ENCODE measurements at regions not wholly inside any gene's neighbourhood (a gene's known extent, or its start where the extent isn't known, plus 50 kb on each side); places are given as distances from the start of the nearest gene placed in this dataset.
"Not testable (repeated sequence)": the region's sequence is repeated elsewhere in the genome, so short reads cannot be mapped to it uniquely, and the experiment has no call there.

DNA sequence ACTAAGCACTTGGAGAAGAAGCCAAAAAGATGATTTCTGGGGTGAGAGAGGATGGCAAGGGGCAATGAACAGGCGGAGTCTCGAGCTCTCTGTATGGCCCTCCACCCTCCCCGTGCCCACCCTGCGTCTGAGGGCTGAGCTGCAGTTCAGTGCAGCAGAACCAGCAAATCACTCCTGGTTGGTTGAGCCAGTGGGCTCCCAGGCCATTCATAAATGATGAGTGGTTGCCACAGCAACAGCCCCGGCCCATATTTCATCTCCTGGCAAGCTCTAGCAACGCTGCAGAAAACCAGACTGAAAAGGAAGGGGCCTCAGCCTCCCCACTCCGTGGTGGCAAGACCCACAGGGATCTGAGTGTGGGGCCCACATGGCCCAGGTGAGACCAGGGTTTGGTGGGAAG, 93.8 kb upstream of the PPP1R26 start:
- DNase-seq, result no peak

DNA sequence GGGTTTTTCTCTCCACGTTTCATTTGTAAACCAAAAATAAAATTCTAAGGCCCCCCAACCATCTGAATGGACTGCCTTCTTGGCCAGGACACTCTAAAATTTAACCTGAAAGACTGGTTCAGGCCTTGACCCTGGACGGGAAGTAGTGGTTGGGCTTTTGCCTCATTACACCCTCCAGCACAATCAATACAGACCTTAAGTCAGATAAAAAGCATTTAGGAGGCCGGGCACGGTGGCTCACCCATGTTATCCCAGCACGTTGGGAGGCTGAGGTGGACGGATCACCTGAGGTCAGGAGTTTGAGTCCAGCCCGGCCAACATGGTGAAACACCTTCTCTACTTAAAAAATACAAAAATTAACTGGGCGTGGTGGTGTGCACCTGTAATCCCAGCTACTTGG, 91.6 kb upstream of the PPP1R26 start:
- no peak for DNase-seq

DNA sequence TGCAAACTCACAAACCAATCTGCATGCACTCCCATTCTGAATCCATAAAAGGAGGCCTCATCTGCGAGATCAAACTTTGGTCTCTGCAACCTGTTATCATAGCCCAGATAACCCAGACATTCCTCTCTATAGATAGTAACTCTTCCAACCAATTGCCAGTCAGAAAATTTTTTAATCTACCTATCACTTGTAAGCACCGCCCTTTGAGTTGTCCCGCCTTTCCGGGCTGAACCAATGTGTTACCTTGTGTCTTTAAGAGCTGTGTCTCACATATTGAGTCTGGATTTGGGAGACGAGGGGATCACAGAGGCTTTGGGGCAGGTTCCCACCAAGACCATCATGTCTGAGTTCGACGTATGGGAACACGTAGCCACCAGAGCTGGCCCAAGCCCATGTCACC, 91.1 kb upstream of the PPP1R26 start:
- DNase-seq, result no peak

DNA sequence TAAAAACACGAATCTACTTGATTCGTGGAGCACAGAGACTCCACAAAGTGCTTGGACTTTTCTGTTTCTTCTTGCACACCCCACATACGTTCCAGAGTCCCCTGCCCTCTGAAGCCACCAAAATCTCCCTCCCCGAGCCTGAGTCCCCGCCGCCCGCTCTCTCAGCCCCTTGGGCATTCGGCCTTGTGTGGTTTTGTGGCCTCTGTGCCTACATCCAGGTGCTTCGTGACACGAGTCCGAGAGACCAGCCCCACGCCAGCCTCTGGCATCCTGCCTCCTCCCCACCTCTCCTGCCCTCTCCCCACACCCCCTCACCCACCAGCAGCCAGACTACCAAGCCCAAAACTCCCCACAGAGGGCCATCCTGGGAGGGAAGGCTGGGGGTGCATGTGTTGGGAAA, 87.8 kb upstream of the PPP1R26 start:
- DNase-seq, result no peak

DNA sequence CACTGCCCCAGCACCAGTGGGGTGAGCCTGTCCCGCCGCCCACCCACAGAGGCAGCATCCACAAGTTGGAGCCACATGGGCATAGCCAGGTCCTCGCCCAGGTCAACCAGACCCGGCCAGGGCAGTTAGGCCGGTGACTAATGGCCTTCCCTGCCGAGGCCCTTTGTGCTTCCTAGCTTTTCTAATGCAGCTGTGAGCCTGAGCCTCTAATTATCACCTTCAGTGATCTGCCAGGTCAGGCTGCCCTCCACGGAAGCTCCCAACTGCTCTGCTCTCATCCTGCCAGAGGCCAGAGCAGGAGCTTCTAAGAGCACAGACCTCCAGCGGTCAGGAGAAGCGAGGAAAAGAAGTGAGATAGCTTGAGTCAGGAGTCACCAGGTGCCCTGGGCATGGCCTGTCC, 87.1 kb upstream of the PPP1R26 start:
- DNase-seq, result no peak

DNA sequence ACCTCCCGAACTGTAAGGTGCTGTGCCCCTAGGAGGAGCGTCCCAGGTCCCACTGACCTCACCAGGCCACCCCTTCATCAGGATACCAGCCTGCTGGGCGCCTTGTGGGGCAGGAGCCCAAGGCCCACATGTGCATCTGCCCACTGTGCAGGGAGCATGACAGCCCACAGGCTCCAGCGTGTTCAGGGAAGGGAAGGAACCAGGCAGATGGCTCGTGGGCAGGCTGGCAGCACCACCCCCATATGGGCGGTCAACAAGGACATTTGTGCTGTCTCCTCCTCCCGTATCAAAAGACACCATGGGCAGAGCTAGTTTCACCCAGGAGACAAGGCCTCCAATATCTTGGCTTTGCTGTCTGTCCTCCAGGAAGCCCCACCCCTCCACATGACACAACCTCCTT, 85.5 kb upstream of the PPP1R26 start:
- peak in 1 of 2 donors; percentile 8 for DNase-seq

DNA sequence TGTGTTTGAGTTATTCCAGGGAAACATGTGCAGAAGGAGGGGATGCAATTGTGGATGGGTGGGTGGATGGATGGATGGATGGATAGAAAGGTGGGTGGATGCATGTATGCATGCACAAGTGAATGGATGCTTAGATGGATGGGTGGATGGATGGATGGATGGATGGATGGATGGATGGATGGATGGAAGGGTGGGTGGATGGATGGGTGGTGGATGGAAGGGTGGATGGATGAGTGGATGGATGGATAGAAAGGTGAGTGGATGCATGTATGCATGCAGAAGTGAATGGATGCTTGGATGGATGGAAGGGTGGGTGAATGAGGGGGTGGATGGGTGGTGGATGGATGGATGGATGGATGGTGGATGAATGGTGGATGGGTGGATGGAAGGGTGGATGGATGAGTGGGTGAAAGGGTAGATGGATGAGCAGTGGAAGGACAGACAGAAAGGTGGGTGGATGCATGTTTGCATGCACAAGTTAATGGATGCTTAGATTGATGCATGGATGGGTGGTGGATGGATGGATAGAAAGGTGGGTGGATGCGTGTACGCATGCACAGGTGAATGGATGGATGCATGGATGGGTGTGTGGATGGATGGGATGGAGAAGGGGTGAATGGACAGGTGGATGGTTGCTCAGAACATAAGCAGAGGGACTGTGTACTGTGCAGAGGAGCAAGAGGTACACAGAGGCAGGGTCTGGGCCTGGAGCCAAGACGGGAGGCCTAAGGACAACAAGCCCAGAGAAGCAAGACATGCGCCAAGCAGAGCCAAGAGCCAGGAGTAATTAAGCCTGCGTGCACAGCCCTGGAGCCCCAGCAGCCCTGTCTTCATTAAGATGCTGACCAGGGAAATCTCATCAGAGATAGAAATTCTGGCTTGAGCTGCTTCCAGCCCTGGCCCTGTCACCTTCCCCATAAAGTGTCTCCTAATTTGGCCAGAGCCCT, 84.6 kb upstream of the PPP1R26 start:
- no peak for DNase-seq

DNA sequence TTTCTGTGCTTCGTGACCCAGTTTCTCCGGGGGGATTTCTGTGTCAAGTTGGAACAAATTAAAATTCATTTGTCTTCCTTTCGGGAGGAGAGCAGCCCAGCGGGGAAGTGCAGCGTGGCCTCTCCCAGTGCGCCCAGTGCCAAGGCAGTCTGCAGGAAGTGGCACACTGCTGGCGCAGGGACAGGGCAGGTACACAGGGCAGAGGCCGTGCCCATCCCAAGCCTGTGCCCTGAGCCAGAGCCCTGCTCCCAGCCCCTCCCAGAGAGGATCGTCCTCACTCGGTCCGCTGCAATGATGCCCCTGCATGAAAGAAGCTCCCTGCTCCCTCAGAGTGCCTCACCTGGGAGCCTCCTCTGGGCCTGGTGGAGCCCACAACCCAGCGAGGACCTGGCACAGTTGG, 82.4 kb upstream of the PPP1R26 start:
- no peak for DNase-seq

DNA sequence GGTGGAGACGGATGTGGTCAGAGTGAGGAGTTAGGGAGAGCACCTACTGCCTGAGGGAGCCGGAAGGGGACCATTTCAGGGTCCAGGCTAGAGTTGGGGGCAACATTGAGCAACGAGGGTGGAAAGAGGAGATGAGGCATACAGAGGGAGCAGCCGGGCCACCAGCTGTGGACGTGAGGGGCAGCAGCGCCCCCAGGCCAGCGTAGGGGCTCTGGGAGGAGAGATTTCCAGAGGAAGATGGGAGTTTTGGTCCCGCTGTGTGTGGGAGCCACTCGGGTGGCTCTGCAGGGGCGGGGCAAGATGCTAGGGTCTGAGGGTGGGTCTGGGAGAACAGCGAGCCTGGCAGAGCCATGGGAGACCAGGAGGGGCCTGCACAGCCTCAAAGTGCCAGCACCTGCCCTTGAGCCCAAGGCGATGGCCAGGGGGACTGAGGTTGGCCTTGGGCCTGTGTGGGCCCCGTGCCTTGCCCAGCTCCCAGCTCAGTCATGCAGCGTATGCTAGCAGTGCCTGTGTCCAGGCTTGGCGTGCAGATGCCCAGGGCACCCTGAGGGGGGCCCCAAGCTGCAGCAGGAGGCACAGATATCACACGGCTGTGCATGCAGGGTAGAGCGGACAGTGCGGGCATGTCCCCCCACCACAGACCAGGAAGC, 80.5 kb upstream of the PPP1R26 start:
- no peak for DNase-seq

DNA sequence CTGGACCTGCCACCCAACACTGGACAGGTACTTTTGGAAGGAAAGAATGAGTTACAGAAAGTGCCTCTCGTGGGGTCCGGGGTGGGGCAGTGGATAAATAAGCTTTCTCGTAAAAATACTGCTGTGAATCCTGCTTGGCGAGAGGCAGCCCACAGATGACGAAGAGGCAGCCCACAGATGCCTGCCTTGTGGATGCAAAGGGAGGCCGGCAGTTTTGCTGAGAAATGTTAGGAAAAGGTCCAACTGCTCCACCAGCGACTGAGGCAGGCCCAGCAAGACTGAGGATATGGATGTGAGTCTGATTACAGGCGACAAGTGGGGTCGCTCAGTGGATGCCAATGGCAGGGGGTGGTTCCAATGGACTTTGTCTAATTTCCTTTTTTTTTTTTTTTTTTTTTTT, 79.1 kb upstream of the PPP1R26 start:
- DNase-seq, result no peak

DNA sequence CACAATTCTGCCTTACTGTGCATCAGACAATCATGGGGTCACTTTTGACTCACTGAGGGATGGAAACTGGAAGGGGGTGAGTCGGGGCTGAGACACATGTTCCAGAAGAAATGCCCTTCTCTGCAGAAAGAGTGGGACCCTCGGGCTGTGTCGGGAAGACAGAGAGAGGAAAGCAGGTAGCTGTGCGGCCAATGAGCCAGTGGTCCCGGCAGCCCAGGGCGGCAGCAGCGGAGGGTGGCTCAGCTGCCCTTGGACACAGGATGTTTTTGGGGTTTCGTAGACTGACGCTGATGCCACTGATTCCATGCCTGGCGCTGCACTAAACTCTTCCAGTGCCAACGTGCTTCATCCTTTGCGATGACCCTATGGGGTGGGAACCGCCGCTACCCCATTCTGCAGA, 78.4 kb upstream of the PPP1R26 start:
- no peak for DNase-seq

DNA sequence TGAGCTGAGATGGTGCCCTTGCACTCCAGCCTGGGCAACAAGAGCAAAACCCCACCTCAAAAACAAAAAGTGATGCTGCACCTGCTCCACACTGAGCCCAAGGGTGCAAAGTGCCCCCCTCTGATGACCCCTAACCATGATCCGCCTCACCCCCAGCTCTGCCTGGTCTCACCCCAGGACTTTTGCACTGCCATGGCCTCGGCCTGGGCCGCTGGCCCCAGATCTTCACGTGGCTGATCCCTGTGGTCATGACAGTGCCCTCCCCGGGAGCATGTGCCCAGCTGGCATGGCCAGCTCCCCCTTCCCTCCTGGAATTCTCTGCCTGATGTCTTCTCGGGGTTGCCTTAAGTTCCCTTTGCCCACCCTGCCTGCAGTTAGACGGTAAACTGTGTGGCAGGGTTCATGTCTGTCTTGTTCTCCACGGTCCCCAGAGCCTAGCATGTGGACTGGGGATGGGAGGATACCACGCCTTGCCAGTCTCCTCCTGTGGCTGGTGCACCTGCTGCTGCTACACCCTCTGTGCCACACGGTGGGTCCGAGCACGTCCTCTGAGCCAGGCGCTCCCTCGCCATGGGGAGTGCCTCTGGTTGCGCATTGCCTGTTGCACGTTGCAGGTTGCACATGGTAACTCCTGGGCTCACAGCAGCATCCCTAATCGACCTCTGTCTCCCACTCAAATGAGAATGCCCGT, 77.4 kb upstream of the PPP1R26 start:
- no peak for DNase-seq

DNA sequence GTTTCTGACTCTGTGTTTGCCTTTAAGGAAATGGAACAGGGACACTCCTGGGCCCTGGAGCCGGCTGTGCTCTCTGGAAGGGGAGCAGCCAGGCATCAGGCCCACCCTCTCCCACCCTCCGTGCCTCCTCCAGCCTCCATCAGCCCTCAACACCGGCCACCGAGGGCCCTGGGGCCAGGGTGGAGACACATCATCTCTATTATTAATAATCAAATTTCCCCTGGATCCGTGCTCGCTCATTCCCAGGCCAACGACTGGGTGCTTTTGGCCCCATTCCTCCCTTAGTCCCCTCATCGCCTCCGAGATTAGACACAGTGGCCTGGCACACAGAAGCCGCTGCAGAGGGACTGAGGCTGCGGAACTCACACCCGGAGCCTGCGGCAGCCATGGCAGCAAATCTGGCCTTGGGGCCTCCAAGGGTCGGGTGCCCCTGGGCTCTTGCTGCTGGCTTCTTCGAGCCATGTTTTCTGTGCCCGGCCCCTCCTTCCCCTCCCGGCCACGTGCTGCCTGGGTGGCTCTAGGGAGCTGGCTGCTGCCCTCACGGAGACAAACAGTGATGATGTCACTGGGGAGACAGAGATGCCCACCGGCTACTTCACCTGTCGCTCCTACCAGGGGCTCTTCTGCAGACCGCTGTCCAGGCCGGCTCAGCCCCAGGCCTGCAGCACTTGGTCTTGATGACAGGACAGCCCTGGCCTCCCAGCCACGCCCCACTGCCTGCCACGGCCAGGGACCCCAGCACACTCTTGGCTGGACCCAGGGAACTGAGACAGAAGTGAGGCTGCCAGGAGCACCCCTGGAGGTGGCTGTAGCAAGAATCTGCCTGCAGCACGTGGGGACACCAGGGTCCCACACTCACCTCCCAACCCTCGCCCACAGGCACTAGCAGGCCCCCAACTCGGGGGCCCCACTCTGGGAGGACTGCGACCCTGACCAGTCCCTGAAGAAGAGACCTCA, 76.6 kb upstream of the PPP1R26 start:
- DNase-seq, result no peak

DNA sequence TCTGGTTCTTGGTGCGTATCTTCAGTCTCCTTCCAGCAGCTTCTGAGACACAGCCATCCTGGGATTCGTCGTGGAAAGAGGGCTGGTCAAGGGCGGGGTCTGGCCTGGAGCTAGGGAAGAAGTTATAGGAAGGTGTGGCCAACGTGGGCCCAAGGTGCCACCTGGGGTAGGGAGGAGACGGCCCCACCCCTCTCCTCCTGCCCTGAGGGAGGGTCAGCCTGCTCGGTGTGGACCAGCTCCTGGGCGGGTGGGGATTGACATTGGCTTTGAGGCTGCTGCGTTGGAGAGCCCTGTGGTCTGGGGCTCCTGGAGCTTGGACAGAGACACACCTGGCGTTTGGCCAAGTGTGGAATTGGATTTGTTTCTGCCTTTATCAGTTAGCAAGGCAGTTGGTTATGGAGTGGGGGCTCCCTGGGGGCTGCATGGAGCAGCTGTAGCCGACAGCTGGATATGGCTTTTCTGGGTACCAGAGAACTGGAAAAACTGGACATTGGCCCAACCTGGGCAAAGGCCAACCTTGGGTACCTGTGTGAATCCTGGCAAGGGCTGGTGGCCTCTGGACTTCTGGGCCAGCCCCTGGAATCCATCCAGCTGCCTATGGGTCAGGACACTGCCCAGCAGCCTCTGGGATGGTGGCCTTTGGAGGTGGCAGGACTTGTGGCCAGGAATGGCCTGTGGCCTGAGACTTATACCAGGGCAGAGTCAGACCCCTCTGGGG, 75.7 kb upstream of the PPP1R26 start:
- no peak for DNase-seq

DNA sequence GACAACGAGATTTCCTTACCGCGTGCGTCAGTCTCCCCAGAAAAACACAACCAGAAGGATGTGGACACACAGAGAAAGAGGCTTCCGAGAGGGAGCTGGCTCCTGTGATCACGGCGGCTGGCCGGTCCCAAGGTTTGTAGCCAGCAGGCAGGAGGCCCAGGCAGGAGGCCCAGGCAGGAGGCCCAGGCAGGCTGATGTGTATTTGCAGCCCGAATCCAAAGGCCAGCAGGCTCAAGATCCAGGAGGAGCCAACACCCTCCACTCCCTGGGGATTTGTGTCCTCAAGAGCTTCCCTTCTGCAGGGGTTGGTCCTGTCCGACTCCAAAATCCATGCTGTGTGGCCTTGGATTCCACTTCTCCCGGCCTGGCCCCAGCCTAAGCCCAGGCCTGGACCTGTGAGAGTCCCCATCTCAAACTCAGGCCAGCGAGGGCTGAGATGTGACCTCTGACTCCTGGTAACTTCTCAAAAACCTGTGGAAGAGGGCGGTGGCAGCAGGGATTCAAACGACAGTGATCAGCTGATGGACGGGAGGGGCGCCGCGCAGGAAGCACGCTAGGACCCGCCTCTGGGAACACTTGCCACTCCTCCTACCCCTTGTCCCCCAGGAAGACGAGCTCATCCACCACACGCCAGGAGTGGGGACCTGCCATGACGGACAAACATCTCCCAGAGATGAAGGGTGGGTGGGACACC, 75.0 kb upstream of the PPP1R26 start:
- no peak for DNase-seq

DNA sequence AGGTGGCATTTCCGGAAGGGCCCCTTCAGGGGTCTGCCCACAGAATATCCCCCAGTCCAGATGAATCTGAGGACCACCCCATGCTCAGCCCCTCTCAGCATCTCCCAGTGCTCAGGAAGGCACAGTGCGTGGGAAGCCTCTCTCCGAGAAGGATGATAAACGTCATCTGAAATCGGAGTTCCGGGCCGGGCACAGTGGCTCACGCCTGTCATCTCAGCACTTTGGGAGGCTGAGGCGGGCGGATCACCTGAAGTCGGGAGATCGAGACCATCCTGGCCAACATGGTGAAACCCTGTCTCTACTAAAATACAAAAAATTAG, 74.5 kb upstream of the PPP1R26 start:
- DNase-seq, result not testable (repeated sequence)

DNA sequence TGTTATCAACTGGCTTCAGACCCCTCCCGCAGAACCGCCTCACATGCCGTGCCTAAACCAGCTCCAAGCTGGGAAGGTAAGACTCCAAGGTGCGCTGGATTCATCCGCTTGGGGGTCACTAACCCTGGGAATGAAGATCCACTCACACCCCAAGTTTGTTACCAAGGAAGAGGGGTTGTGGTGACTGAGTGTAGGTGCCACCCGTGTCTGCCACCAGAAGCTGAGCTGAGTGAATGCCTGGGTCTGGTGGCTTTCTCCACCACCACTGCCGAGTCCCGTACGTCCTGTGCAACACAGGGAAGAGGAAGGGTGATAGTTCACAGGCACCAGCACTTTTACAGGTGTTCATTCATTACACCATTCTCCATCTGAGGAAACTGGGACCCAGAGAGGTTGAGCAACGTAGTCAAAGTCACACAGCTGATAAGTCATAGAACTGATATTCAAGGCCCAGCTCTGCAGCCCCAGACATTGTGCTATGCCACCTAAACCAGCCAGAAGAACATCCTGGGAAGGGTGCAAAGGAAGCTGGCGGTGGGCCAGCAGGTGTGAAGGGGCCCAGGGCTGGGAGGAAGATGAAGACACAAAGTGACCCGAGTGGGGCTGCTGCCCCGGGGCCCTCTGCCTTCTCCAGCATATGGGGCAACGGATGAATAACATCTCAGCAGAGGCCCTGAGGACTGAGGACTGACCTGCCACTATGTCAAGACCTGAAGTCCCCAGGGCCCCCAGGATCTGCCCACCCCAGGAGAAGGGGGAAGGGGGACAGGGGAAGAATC, 70.9 kb upstream of the PPP1R26 start:
- no peak for DNase-seq

DNA sequence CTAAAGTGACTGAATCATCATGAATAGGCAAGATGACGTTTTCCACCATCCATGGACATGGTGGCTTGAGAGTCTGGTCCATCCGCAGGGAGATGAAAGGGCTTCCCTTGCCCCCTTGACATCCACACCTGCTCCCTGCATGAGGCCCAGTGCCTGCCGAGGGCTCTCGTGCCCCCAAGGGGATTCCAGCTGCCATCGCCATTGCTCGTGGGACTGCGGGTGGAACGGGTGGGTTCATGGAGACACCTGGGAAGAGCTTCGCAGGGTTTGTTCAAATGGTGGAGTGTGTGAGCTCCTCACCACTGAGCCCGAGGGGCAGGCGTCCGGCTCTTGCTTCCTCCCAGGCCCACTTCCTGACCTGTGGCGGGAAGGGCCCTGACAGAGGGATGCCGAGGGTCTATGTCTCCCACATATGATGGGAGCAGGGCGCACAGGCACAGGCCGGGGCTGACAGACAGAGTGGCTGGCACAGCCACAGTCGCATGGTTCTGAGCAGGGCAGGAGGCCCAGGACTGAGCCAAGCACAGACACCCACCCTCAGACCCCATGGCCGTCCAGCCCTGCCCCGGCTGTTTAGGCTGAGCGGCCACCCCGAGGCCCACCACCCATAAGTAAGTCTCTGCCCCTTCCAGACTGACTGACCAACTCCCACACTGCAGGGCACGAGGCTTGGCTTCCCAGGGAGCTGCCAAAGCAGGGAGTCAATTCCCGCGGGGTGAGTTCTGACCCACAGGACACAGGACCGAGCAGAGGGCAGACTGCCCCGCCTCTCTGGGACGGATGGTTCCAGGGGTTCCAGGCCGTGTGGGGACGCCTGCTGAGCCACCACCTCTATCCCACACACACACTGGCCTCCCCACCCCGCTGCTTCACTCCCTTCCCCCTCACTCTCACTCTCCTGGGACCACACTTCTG, 70.0 kb upstream of the PPP1R26 start:
- no peak for DNase-seq

DNA sequence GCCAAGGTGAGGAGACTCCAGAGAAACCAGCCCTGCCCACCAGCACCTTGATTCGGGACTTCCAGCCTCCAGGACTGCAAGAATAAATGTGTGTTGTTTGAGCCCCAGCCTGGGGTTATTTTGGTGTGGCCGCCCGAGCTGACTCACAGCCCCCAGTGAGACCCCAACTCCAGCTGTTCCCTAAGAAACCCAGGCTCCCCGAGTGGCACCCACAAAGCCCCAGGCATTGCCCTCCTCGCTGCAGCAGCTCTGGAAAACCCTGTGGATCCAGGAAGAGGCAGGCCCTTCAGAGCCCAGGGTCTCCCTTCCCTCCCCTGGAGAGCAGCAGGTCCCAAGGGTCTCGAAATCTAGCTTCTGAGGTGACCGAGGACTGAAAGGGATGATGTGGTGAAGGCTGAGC, 69.2 kb upstream of the PPP1R26 start:
- no peak for DNase-seq
